GM12872 (cell line): ENCODE measurements at regions not wholly inside any gene's neighbourhood (a gene's known extent, or its start where the extent isn't known, plus 50 kb on each side); places are given as distances from the start of the nearest gene placed in this dataset.

Experiments used
- CTCF ChIP-seq: IDR thresholded peaks from 3 replicates; pipeline ENCODE4 v1.5.1; 2011; ENCODE audit warnings: low read depth, mild to moderate bottlenecking, low read length, moderate library complexity; ENCODE audit not compliant: insufficient read depth

DNA sequence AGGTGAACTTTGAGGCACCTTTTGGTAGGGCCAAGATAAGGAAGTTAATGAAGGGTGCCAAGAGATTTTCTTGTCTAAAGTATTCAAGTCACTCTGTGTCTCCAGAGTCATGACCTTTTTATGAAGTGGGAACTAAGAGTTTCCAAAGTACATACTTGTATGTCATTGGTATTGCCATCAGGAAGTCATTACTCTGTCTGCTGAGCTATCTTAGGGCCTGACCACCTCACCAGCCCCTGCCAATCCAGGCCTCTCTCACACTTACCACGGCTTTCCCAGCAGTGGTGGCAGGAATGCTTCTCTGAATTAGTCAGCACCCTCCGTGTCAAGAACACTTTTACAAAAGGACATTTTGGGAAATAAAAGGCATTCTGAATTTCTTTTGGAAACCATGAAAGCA, 192.8 kb upstream of the MTNR1B start:
- no peak for TF ChIP-seq CTCF

DNA sequence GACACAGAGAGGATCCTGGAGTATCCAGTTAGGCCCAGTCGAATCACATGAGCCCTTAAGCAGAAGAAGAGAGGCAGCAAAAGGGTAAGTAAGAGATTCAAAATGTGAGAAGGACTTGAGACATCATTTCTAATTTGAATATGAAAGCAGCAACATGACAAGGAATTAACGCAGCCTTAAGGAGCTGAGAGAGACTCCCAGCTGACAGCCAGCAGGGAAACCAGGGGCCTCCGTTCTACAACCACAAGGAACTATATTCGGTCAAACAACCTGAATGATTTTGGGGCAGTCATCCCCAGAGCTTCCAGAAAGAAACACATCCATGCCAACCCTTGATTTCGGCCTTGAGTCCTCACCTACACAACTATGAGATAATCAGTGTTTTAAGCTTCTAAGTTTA, 189.7 kb upstream of the MTNR1B start:
- TF ChIP-seq CTCF, result no peak

DNA sequence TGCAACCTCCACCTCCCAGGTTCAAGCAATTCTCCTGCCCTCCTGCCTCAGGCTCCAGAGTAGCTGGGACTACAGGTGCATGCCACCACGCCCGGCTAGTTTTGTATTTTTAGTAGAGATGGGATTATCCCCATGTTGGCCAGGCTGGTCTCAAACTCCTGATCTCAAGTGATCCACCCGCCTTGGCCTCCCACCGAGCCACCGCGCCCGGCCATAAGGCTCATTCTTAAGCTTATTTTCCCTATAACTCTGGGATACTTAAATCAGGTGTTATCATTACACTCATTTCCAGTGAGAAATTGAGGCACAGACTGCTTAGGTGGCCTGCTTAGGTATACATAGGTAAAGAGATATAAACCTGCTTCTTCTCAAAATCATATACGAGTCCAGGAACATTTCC, 188.3 kb upstream of the MTNR1B start:
- TF ChIP-seq CTCF, result no peak

GRCh38 chr11:92782806-92783205, 186.6 kb upstream of the MTNR1B start:
- no peak for TF ChIP-seq CTCF

DNA sequence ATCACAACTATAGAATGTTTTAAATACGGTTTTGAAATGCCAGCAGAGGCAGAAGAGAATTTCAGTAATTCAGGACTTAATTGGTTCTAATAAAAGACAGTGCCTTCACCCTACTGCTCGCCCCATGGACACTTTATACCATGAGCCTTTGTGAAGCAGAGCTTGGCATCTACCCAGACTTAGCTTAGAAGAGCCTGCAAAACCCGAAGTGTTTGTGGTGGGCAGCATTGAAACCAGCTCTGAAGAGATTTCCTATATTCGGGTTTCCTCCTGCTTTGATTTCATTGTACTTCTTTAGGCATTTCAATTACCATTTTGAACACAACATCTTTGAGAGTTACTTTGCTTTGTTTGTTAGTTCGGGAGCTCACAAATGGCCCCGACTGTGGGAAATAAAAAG, 185.1 kb upstream of the MTNR1B start:
- TF ChIP-seq CTCF, result no peak

DNA sequence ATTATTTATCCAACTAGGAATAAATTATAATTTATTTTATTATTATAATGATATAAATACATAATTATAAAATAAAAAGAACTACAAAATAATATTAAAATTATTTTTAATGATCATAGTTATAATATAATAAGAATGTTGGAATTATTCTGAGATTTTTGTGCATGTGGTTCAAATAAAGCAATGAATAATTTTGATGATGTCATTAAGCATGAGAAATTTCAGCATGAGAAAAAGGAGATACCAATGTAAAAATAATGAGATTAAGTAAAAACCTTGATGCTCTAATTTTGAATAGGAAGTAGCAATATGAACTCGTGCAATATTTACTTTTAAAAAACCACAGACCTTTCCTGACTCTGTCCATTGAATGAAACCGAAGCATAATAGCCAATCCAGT, 181.8 kb upstream of the MTNR1B start:
- no peak for TF ChIP-seq CTCF

DNA sequence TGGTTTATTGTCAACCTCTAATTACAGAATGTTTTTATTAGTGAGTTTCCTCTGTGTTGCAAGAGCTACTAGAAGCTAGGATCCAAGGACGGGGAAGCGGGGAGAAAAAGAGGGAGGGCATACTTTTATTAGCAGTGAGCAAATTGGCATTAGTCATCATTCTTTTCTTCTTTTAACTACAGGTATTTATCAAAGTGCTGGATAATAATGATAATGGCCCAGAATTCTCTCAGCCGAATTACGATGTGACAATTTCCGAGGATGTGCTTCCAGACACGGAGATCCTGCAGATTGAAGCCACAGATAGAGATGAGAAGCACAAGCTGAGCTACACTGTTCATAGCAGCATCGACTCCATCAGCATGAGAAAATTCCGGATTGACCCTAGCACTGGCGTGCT, 179.7 kb upstream of the MTNR1B start:
- no peak for TF ChIP-seq CTCF

- no peak for TF ChIP-seq CTCF
Observed at GRCh38 chr11:92790366-92790765, 179.1 kb upstream of the MTNR1B start.
